Frontal cortex (tissue), 3 donors: ENCODE measurements at regions not wholly inside any gene's neighbourhood (a gene's known extent, or its start where the extent isn't known, plus 50 kb on each side); places are given as distances from the start of the nearest gene placed in this dataset.

Source experiments
- DNase-seq, 2 donors: peaks; one replicate each; pipeline ENCODE4 v3.0.0; 2012; ENCODE audit warnings: low spot score in 2 of 2
- FAIRE-seq: peaks from 2 replicates; lab custom pipeline; 2012; peaks lifted over from hg19 to GRCh38; lab: Jason Lieb, UNC
- donor health status: control.
- donor health status: control.
- donor health status: control.

GRCh38 chr21:16742741-16743140 is 770.1 kb upstream of the CXADR start:
- FAIRE-seq: no peak

DNA sequence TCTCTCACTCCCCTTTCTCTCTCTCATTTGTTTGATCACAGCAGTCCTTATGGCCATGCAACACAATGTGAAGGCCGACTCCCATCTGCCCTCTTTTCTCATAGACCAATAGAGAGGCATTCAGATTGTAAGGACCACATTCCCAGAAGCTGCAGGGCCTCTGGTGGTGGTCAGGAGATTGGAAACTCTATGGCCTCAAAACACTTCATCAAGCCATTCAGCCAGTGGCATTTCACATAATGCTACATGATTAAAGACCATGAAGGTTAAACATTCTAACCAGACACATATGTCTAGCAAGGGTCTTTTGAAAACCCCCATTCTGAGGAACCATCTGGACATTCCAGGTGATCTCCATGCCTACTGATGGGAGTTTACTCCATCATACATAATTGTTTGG is 769.5 kb upstream of the CXADR start:
- DNase-seq: no peak

More at GRCh38 chr21:16742741-16743140, 770.1 kb upstream of the CXADR start:
- DNase-seq: no peak

DNA sequence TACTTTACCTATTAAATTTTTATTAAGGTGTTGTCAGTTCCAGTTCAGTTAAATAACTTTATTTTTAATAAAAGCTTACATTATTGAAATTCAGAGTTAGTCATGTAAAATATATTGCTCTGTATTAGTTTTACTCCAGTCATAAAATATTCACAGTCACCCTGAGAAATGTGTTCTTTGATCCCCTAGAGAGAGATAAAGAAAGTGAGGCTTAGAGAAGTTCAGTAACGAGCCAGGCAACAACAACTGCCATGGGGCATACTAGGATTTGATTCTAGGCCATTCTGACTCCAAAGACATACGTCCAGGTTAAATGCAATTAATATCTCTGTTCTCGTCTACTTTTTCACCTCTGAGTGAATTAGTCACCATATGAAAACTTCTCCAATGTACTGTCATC is 761.9 kb upstream of the CXADR start:
- no peak for DNase-seq
- no peak for FAIRE-seq

More for the DNA sequence above, 769.5 kb upstream of the CXADR start:
- FAIRE-seq: no peak

DNA sequence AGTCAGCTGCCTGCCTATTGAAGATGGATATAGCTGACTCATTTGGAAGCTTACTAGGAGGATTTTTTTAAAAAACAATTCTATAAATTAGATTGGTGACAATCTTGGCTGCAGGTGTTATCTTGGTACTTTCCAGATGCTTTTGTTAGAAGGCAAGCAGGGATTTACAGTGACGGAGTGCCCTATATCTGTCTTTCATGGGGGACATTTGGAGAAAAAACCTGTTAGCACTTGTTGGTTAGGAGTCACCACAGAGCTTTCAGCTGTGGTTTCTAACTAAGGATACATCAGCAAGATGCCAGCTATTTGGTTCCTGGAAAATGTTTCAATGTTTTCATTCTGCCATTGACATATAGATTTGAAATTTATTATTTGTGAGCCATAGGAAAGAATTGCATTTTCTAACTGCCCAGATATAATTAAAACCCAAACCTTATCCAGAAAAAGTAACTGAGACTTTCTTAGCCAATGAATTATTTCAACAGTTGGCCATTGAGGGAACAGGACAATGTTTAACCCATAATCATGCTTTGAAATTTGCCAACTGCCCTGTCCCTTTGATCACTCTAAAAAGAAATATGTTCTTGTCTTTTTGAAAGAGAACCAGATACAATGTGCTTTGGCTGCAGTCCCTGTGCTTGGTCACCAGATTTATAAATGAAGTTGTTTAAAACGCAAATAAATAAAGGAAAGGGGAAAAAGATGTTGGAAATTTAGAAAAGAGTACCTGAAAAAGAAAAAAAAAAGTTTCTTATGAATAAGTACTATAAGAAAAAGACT is 761.0 kb upstream of the CXADR start:
- FAIRE-seq: no peak
- DNase-seq: no peak

- FAIRE-seq (no peak), DNase-seq (no peak)
Measured at GRCh38 chr21:16752475-16752857, 760.4 kb upstream of the CXADR start.

GRCh38 chr21:16755061-16755460 is 757.8 kb upstream of the CXADR start:
- DNase-seq: no peak
- no peak for FAIRE-seq

GRCh38 chr21:16767201-16767600 is 745.6 kb upstream of the CXADR start:
- no peak for DNase-seq

GRCh38 chr21:16768096-16768495 is 744.7 kb upstream of the CXADR start:
- no peak for FAIRE-seq
- DNase-seq: no peak

More at GRCh38 chr21:16767201-16767600, 745.6 kb upstream of the CXADR start:
- no peak for FAIRE-seq

GRCh38 chr21:16770266-16770665 is 742.6 kb upstream of the CXADR start:
- DNase-seq: no peak
- FAIRE-seq: no peak

DNA sequence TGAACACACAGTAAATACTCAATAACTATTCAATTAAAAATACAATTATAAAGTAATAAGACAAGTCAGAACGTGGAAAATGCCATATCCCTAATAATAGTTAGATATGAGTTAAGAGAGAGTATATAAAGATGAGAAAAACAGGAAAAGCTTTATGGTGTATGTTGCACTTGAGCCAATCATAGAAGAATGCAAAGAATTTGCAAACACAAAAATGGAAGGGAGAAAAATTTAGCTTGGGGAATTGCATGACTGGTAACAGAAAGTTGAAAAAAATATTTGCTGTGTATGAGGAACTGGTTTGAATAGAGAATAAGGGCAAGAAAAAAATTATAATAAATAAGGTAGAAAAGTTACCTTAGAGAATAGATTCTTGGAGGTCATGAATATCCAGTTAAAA is 739.6 kb upstream of the CXADR start:
- DNase-seq (no peak), FAIRE-seq (no peak)

GRCh38 chr21:16775076-16775475 is 737.8 kb upstream of the CXADR start:
- FAIRE-seq (no peak), DNase-seq (no peak)

DNA sequence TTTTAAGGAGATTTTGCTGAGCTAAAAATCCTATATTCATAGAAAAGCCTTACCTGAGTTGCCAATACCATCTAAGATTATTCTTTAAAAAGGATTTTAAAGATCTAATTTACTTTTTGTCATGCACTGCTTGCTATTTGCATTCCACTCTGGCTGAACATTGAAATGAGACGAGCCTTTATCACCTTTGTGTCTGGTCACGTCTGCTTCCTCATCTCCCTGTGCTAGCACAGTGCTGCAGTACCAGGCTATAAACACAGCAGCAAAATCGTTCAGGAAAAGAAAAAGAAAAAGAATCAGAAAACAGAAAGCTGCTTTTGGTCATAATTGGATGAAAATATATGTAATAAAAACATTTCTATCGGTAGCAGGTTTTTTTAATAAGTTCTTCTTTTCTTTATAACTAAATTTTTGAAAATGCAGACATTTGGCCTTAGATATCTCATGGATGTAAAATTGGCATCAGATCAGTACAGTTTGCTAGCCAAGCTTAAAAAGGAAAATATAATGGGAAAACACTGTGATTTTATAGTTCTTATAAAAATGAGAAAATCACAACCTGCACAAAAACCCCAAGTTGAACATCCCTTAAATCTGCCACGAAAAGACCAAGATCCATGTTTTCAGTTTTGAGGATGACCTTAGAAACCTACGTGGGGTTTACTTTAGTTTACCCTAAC is 735.7 kb upstream of the CXADR start:
- no peak for DNase-seq

DNA sequence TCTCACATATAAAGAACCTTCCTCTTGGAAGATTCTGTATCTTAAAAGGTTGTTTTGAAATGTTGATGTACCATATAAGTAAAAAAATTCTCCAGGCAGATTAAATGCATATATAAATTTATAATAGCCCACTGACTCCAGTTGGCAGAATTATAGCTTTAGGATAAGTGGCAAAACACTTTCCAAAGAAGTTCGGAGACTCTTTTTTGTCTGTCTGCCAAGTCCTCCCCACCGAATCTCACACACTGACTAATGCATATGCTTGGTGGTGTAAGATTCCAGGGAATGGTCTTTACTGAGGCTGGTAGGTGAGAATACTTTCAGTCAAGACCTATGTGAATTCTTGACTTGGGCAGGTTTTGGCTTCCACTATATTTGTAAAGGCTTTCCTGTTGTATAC is 724.3 kb upstream of the CXADR start:
- DNase-seq (no peak), FAIRE-seq (no peak)

More for the DNA sequence above, 735.7 kb upstream of the CXADR start:
- FAIRE-seq: no peak

GRCh38 chr21:16789636-16790035 is 723.2 kb upstream of the CXADR start:
- DNase-seq: no peak

GRCh38 chr21:16792101-16792500 is 720.7 kb upstream of the CXADR start:
- DNase-seq: no peak
- FAIRE-seq: no peak

More at GRCh38 chr21:16789636-16790035, 723.2 kb upstream of the CXADR start:
- no peak for FAIRE-seq

DNA sequence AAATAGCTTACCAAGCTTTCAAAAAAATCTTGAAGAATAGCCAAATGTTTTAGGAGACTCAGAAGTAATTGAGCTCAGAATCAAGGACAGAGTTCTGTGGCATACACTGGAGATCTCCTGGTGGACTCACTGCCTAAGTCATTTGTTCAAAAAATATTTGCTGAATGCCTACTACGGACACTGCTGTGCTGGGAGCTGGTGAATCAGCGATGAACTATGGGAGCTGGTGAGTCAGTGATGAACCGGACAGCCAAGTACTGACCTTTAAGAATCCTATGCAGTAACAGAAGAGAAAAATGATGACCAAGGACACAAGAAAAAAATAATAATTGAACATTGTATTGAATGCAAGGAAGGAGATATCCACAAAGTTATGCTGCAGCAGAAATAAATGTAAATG is 717.9 kb upstream of the CXADR start:
- FAIRE-seq (no peak), DNase-seq (no peak)

DNA sequence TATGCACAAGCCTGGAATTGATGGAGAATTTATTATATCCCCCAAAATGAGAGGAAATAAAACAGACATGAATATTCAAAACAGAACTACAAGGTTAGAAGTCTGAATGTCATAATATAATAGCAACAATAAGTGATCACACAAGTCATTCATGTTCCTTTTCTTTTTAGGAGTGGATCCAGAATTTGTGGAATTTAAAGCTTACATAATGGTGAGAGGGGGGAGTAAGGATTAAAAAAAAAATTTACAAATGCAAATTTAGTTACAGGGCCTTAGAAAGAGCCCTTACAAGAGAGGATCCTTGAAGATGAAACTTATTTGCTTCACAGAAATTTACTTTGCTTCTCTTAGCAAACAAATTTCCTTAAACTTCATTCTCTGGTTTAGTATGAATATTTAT is 716.1 kb upstream of the CXADR start:
- DNase-seq (no peak), FAIRE-seq (no peak)

DNA sequence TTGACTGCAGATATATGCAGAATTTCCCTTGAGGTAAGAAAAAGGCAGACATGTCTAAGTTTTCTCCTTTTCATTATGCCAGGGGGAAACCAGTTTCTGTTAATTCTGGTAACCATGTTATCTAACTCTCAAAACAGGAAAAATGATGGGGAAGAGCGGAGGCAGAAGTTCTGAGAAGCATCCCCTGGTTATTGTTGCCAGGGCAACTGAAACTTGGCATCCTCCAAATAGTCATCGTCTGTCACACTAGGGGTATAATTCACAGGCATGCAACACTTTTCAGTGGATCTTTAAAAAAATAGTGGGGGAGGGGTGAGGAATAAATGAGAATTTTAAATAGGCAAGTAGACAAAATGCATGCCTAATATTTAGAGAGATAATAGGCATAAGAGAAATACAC is 715.3 kb upstream of the CXADR start:
- FAIRE-seq (no peak), DNase-seq (no peak)

- DNase-seq (no peak), FAIRE-seq (no peak)
Measured at GRCh38 chr21:16797966-16798365, 714.9 kb upstream of the CXADR start.

GRCh38 chr21:16800536-16801275 is 712.1 kb upstream of the CXADR start:
- FAIRE-seq (no peak), DNase-seq (no peak)

DNA sequence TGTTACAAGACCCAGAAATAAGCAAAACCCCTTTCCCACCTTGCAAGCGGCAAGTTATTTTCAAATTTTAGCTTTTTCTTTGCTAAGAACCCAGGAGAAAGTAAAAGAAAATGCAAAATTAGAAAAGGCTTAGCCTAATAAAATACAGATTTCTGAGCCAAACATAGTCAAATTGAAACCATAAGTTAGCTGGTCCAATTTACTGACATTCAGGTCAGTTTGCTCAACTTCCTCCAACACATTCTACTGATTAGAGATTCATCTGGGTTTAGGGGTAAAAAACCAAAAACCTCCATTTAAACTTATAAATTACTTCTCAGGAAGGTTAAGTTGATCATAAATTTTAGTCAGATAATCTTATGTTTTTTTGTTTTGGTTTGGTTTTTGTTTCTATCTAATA is 701.8 kb upstream of the CXADR start:
- FAIRE-seq: no peak
- DNase-seq: no peak
